IMR-90 (cell line): ENCODE measurements at regions not wholly inside any gene's neighbourhood (a gene's known extent, or its start where the extent isn't known, plus 50 kb on each side); places are given as distances from the start of the nearest gene placed in this dataset.

Source experiments
- ATAC-seq: fragments of 200-7000 bp; cut with Tn5 transposase; 2 replicates; pipeline ENCODE4 v1.9.1; 2020; ENCODE audit warnings: low read depth, mild to moderate bottlenecking, moderate library complexity
- BruUV-seq: library from RNA; stranded (reverse); fragments of 400-500 nt; replicated peaks from 2 replicates; lab custom pipeline; 2021; lab: Mats Ljungman, UMichigan
- CTCF ChIA-PET: fragments of 300-600 bp; formaldehyde crosslinking; extraction: SDS; loops from one replicate; lab custom pipeline; 2021; ENCODE audit warnings: antibody characterized with exemption; lab: Yijun Ruan, JAX
- POLR2A ChIA-PET: fragments of 300-600 bp; sonication (Branson Sonifier 250); formaldehyde crosslinking; loops from one replicate; lab custom pipeline; 2022; ENCODE audit warnings: antibody characterized with exemption; ENCODE audit not compliant: unreplicated experiment; lab: Charles Lee
- DNase-seq: peaks from one replicate; pipeline ENCODE4 v3.0.0; 2013
- H2AFZ ChIP-seq: replicated peaks from 2 replicates; pipeline ENCODE3; 2013; ENCODE audit warnings: low read length, mild to moderate bottlenecking; ENCODE audit not compliant: poor library complexity
- H2AK5ac ChIP-seq: 2 replicates; pipeline ENCODE4 v1.6.1; 2013; ENCODE audit warnings: low read depth, low read length, inconsistent platforms
- H2AK9ac ChIP-seq: replicated peaks from 2 replicates; pipeline ENCODE3; 2013; ENCODE audit warnings: mild to moderate bottlenecking, low read depth, low read length, moderate library complexity; ENCODE audit not compliant: poor library complexity
- H2BK120ac ChIP-seq: 2 replicates; pipeline ENCODE4 v1.6.1; 2013; ENCODE audit warnings: low read depth, low read length, inconsistent platforms
- H2BK15ac ChIP-seq: 3 replicates; pipeline ENCODE4 v1.6.1; 2013; ENCODE audit warnings: low read depth, low read length, inconsistent platforms
- H2BK20ac ChIP-seq: 2 replicates; pipeline ENCODE4 v1.6.1; 2013; ENCODE audit warnings: low read depth, mild to moderate bottlenecking, inconsistent platforms, low read length, moderate library complexity
- H2BK5ac ChIP-seq: 2 replicates; pipeline ENCODE4 v1.6.1; 2013; ENCODE audit warnings: mild to moderate bottlenecking, low read depth, low read length, inconsistent platforms; ENCODE audit not compliant: poor library complexity, severe bottlenecking
- H3K14ac ChIP-seq: replicated peaks from 2 replicates; pipeline ENCODE4 v1.6.1; 2013; ENCODE audit warnings: low read depth, low read length, inconsistent platforms
- H3K18ac ChIP-seq: 2 replicates; pipeline ENCODE4 v1.6.1; 2013; ENCODE audit warnings: low read depth, low read length, control low read depth
- H3K23ac ChIP-seq: 2 replicates; pipeline ENCODE4 v1.6.1; 2013; ENCODE audit warnings: low read depth, low read length, inconsistent platforms
- H3K27ac ChIP-seq: 2 replicates; pipeline ENCODE4 v1.5.1; 2013; ENCODE audit warnings: mild to moderate bottlenecking, control low read depth, low read length; ENCODE audit not compliant: insufficient read depth
- H3K27me3 ChIP-seq: 2 replicates; pipeline ENCODE4 v1.6.1; 2013; ENCODE audit warnings: low read length; ENCODE audit not compliant: control insufficient read depth, insufficient read depth
- H3K36me3 ChIP-seq: 2 replicates; pipeline ENCODE4 v1.6.1; 2013; ENCODE audit warnings: low read length, mixed read lengths; ENCODE audit not compliant: control insufficient read depth, insufficient read depth
- H3K4ac ChIP-seq: 2 replicates; pipeline ENCODE4 v1.6.1; 2013; ENCODE audit warnings: low read depth, low read length, inconsistent platforms
- H3K4me1 ChIP-seq: 2 replicates; pipeline ENCODE4 v1.6.1; 2013; ENCODE audit warnings: low read length, mixed read lengths; ENCODE audit not compliant: control insufficient read depth, insufficient read depth
- H3K4me2 ChIP-seq: 2 replicates; pipeline ENCODE4 v1.6.1; 2013; ENCODE audit warnings: low read depth, mild to moderate bottlenecking, control low read depth, low read length, moderate library complexity
- H3K4me3 ChIP-seq: 2 replicates; pipeline ENCODE4 v1.5.1; 2013; ENCODE audit warnings: low read depth, mild to moderate bottlenecking, control low read depth, low read length, moderate library complexity; ENCODE audit not compliant: insufficient read depth
- H3K56ac ChIP-seq: 2 replicates; pipeline ENCODE4 v1.6.1; 2013; ENCODE audit warnings: low read length, inconsistent platforms; ENCODE audit not compliant: insufficient read depth; ENCODE audit errors: extremely low read depth
- H3K79me1 ChIP-seq, 2 experiments: 2 replicates each; pipeline ENCODE4 v1.6.1; 2013; ENCODE audit warnings: low read length in 2 of 2, inconsistent platforms in 1 of 2, low read depth in 1 of 2
- H3K9ac ChIP-seq: 2 replicates; pipeline ENCODE4 v1.6.1; 2013; ENCODE audit warnings: low read depth, low read length, control low read depth
- H3K9me1 ChIP-seq: 2 replicates; pipeline ENCODE4 v1.6.1; 2013; ENCODE audit warnings: low read length, inconsistent platforms; ENCODE audit not compliant: insufficient read depth
- H3K9me3 ChIP-seq: 2 replicates; pipeline ENCODE4 v1.6.1; 2013; ENCODE audit warnings: low read length; ENCODE audit not compliant: control insufficient read depth, insufficient read depth
- H4K20me1 ChIP-seq: 2 replicates; pipeline ENCODE4 v1.6.1; 2013; ENCODE audit warnings: low read length, inconsistent platforms; ENCODE audit not compliant: insufficient read depth
- H4K5ac ChIP-seq: 2 replicates; pipeline ENCODE4 v1.6.1; 2013; ENCODE audit warnings: mild to moderate bottlenecking, low read depth, low read length, control low read depth
- H4K8ac ChIP-seq, 2 experiments: 2 replicates each; pipeline ENCODE4 v1.6.1; 2013; ENCODE audit warnings: low read depth in 2 of 2, low read length in 2 of 2, control low read depth in 1 of 2, inconsistent platforms in 1 of 2
- H4K91ac ChIP-seq: 2 replicates; pipeline ENCODE4 v1.6.1; 2013; ENCODE audit warnings: low read depth, low read length, inconsistent platforms; ENCODE audit not compliant: insufficient read depth
- BHLHE40 ChIP-seq: fragments of 150-350 bp; IDR thresholded peaks from 2 replicates; pipeline ENCODE4 v1.6.1; 2016; ENCODE audit warnings: mild to moderate bottlenecking, low read depth, low read length
- CEBPB ChIP-seq: IDR thresholded peaks from 2 replicates; pipeline ENCODE4 v1.6.1; 2012; ENCODE audit warnings: low read depth, low read length, improper control_type of control experiment
- CHD1 ChIP-seq: IDR thresholded peaks from 2 replicates; pipeline ENCODE4 v1.6.1; 2012; ENCODE audit warnings: low read depth, low read length, improper control_type of control experiment
- FOS ChIP-seq: fragments of 150-350 bp; IDR thresholded peaks from 2 replicates; pipeline ENCODE4 v1.6.1; 2016; ENCODE audit warnings: low read depth, low read length
- MAFK ChIP-seq: IDR thresholded peaks from 2 replicates; pipeline ENCODE4 v1.6.1; 2012; ENCODE audit warnings: low read depth, low read length, improper control_type of control experiment
- MAZ ChIP-seq: IDR thresholded peaks from 2 replicates; pipeline ENCODE4 v1.6.1; 2012; ENCODE audit warnings: low read depth, mild to moderate bottlenecking, low read length, improper control_type of control experiment, moderate library complexity, borderline replicate concordance
- MXI1 ChIP-seq: IDR thresholded peaks from 2 replicates; pipeline ENCODE4 v1.6.1; 2012; ENCODE audit warnings: low read depth, mild to moderate bottlenecking, low read length, moderate library complexity, borderline replicate concordance
- NFE2L2 ChIP-seq: fragments of 150-350 bp; IDR thresholded peaks from 2 replicates; pipeline ENCODE4 v1.6.1; 2016; ENCODE audit warnings: low read depth, mild to moderate bottlenecking, low read length
- POLR2A ChIP-seq: IDR thresholded peaks from 2 replicates; pipeline ENCODE4 v1.6.1; 2012; ENCODE audit warnings: mild to moderate bottlenecking, low read depth, low read length
- RAD21 ChIP-seq: IDR thresholded peaks from 2 replicates; pipeline ENCODE4 v1.6.1; 2012; ENCODE audit warnings: low read length, improper control_type of control experiment
- RCOR1 ChIP-seq: IDR thresholded peaks from 2 replicates; pipeline ENCODE4 v1.6.1; 2012; ENCODE audit warnings: mild to moderate bottlenecking, low read length, improper control_type of control experiment; ENCODE audit not compliant: insufficient replicate concordance
- RFX5 ChIP-seq: IDR thresholded peaks from 2 replicates; pipeline ENCODE4 v1.8.0; 2012; ENCODE audit warnings: low read depth, mild to moderate bottlenecking, low read length, moderate library complexity
- SMC3 ChIP-seq: fragments of 150-350 bp; IDR thresholded peaks from 2 replicates; pipeline ENCODE4 v1.6.1; 2016; ENCODE audit warnings: low read depth, mild to moderate bottlenecking, antibody characterized with exemption, low read length, moderate library complexity
- WGBS, 2 experiments: methylation state at CpG; one replicate each; pipeline versions ENCODE4 v1.1.5 to v1.1.7; 2013; ENCODE audit warnings: missing lambda C conversion rate in 2 of 2; ENCODE audit not compliant: insufficient read length in 1 of 2; ENCODE audit errors: extremely low coverage in 2 of 2; 5-methylcytosine and 5-hydroxymethylcytosine counted together
- dilution Hi-C: fragments of 300-500 bp; cut with HindIII; formaldehyde crosslinking; loops from one replicate; pipeline ENCODE4 v1.14.3; 2018; ENCODE audit warnings: low sequenced_read_pairs; ENCODE audit not compliant: unreplicated experiment
- in situ Hi-C: fragments of 300-500 bp; cut with MboI; formaldehyde crosslinking; loops from 3 replicates; pipeline ENCODE4 v1.14.3; 2019; ENCODE audit warnings: low sequenced_read_pairs, inconsistent platforms, mixed read lengths
- intact Hi-C: fragments of 100-400 bp; cut with micrococcal nuclease; formaldehyde crosslinking; loops from 2 replicates; pipeline ENCODE4 v1.10.0; 2022
- TF ChIP-seq, protein P1 (sequence below): conservative IDR thresholded peaks from 2 replicates; pipeline ENCODE4 v1.5.1; 2012; ENCODE audit warnings: mild to moderate bottlenecking, low read depth, low read length, improper control_type of control experiment
- TF ChIP-seq, protein P2 (sequence below): fragments of 150-350 bp; IDR thresholded peaks from 2 replicates; pipeline ENCODE4 v1.6.1; 2016; ENCODE audit warnings: low read depth, mild to moderate bottlenecking, low read length, moderate library complexity, borderline replicate concordance
- TF ChIP-seq, protein P3 (sequence below): fragments of 150-350 bp; IDR thresholded peaks from 2 replicates; pipeline ENCODE4 v1.6.1; 2017; ENCODE audit warnings: mild to moderate bottlenecking, antibody characterized with exemption, low read length, low read depth

DNA sequence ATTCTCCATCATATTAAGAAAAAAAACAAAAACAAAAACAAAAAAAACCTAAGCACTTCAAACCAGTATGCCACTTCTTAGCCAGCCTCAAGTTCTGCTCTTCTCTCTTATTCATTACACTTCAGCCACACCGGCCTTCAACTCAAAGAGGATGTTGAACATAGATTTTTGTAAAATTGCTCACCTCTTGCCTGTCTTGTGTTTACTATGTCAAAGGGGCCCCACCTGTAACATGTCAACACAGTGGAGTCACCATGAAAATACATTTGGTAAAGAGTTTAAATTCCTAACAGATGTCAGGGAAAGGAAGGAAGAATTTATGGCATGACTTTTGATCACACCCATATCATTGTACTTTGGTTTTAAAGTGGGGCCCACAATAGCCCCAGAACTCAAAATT, 121.1 kb upstream of the GHR start:
- H3K18ac ChIP-seq = no peak overlapping the region
- H3K27ac ChIP-seq = no peak overlapping the region
- H2BK5ac ChIP-seq = no peak overlapping the region
- ChIA-PET POLR2A (no interaction called here), CTCF (no interaction called here)
- no peak overlapping the region for H4K91ac ChIP-seq
- H3K4ac ChIP-seq = no peak overlapping the region
- BruUV-seq = no TSS peak
- H2BK15ac ChIP-seq = no peak overlapping the region
- no peak overlapping the region for H4K8ac ChIP-seq
- in situ Hi-C loops = no loop called here
- H2AFZ ChIP-seq = no peak overlapping the region
- no peak overlapping the region for H2AK5ac ChIP-seq
- no peaks in the 10 kb centered on the region for H3K9me3 ChIP-seq
- no peaks in the 10 kb centered on the region for H3K27me3 ChIP-seq
- ATAC-seq = no peak
- no peak overlapping the region for H3K4me2 ChIP-seq
- no peak overlapping the region for H3K14ac ChIP-seq
- no peak for DNase-seq
- intact Hi-C loops = no loop called here
- H3K9ac ChIP-seq = no peak overlapping the region
- TF ChIP-seq, protein P1, sequence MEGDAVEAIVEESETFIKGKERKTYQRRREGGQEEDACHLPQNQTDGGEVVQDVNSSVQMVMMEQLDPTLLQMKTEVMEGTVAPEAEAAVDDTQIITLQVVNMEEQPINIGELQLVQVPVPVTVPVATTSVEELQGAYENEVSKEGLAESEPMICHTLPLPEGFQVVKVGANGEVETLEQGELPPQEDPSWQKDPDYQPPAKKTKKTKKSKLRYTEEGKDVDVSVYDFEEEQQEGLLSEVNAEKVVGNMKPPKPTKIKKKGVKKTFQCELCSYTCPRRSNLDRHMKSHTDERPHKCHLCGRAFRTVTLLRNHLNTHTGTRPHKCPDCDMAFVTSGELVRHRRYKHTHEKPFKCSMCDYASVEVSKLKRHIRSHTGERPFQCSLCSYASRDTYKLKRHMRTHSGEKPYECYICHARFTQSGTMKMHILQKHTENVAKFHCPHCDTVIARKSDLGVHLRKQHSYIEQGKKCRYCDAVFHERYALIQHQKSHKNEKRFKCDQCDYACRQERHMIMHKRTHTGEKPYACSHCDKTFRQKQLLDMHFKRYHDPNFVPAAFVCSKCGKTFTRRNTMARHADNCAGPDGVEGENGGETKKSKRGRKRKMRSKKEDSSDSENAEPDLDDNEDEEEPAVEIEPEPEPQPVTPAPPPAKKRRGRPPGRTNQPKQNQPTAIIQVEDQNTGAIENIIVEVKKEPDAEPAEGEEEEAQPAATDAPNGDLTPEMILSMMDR = no peak
- TF ChIP-seq MXI1 (no peak), RCOR1 (no peak), FOS (no peak), MAFK (no peak), RFX5 (no peak), NFE2L2 (no peak), BHLHE40 (no peak), CHD1 (no peak), MAZ (no peak), SMC3 (no peak), CEBPB (no peak), RAD21 (no peak), POLR2A (no peak)
- TF ChIP-seq, protein P2, sequence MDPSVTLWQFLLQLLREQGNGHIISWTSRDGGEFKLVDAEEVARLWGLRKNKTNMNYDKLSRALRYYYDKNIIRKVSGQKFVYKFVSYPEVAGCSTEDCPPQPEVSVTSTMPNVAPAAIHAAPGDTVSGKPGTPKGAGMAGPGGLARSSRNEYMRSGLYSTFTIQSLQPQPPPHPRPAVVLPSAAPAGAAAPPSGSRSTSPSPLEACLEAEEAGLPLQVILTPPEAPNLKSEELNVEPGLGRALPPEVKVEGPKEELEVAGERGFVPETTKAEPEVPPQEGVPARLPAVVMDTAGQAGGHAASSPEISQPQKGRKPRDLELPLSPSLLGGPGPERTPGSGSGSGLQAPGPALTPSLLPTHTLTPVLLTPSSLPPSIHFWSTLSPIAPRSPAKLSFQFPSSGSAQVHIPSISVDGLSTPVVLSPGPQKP = no peak
- TF ChIP-seq, protein P3, sequence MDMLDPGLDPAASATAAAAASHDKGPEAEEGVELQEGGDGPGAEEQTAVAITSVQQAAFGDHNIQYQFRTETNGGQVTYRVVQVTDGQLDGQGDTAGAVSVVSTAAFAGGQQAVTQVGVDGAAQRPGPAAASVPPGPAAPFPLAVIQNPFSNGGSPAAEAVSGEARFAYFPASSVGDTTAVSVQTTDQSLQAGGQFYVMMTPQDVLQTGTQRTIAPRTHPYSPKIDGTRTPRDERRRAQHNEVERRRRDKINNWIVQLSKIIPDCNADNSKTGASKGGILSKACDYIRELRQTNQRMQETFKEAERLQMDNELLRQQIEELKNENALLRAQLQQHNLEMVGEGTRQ = no peak
- H4K20me1 ChIP-seq = no peaks in the 10 kb centered on the region
- H2BK120ac ChIP-seq = no peak overlapping the region
- no peak overlapping the region for H3K56ac ChIP-seq
- no peak overlapping the region for H2BK20ac ChIP-seq
- no peaks in the 10 kb centered on the region for H3K36me3 ChIP-seq
- dilution Hi-C loops = no loop called here
- H3K4me3 ChIP-seq = no peak overlapping the region
- H2AK9ac ChIP-seq = no peak overlapping the region
- H3K79me1 ChIP-seq = no peaks in the 10 kb centered on the region
- no peak overlapping the region for H3K23ac ChIP-seq
- WGBS, 2 experiments = no CpG with 5 or more reads among the region's 1 CpG
- H3K4me1 ChIP-seq = no peaks in the 10 kb centered on the region
- no peaks in the 10 kb centered on the region for H3K9me1 ChIP-seq
- H4K5ac ChIP-seq = no peak overlapping the region
